Suprapubic skin (tissue), 4 donors: ENCODE measurements at regions not wholly inside any gene's neighbourhood (a gene's known extent, or its start where the extent isn't known, plus 50 kb on each side); places are given as distances from the start of the nearest gene placed in this dataset.

ENCODE experiments used
- DNase-seq, 2 donors: peaks; one replicate each; pipeline ENCODE4 v3.0.0-alpha.2; 2019; ENCODE audit warnings: low spot score in 2 of 2
- H3K27ac ChIP-seq: fragments of 200-600 bp; sonication (generic); one replicate; pipeline ENCODE4 v1.5.1; 2019
- H3K27me3 ChIP-seq: fragments of 200-600 bp; sonication (generic); one replicate; pipeline ENCODE4 v1.5.1; 2019
- H3K36me3 ChIP-seq: fragments of 200-600 bp; sonication (generic); one replicate; pipeline ENCODE4 v1.5.1; 2019
- H3K4me1 ChIP-seq: fragments of 200-600 bp; sonication (generic); one replicate; pipeline ENCODE4 v1.5.1; 2019
- H3K4me3 ChIP-seq: fragments of 200-600 bp; sonication (generic); one replicate; pipeline ENCODE4 v1.5.1; 2019; ENCODE audit warnings: mild to moderate bottlenecking
- H3K9me3 ChIP-seq: fragments of 200-600 bp; sonication (generic); one replicate; pipeline ENCODE4 v1.5.1; 2019
- EP300 ChIP-seq: sonication (generic); formaldehyde crosslinking; IDR thresholded peaks from one replicate; pipeline ENCODE4 v1.6.1; 2017; ENCODE audit warnings: antibody characterized with exemption
- POLR2A ChIP-seq, 2 donors: fragments of 450-650 bp; IDR thresholded peaks; one replicate each; pipeline ENCODE4 v1.6.1; 2017; ENCODE audit warnings: antibody characterized with exemption in 2 of 2, mild to moderate bottlenecking in 2 of 2, moderate library complexity in 2 of 2
- POLR2AphosphoS5 ChIP-seq, 3 donors: sonication (generic); formaldehyde crosslinking; IDR thresholded peaks; one replicate each; pipeline ENCODE4 v1.6.1; 2017; ENCODE audit warnings: antibody characterized with exemption in 3 of 3
- WGBS: methylation state at CpG from one replicate; pipeline ENCODE4 v1.1.5; 2018; 5-methylcytosine and 5-hydroxymethylcytosine counted together
- TF ChIP-seq, protein P1 (sequence below), 2 donors: fragments of 200-600 bp in 1 of 2; fragments of 450-650 bp in 1 of 2; sonication (generic) in 1 of 2; IDR thresholded peaks; one replicate each; pipeline ENCODE4 v1.5.1; 2016 to 2019; ENCODE audit warnings: antibody characterized with exemption in 2 of 2, mild to moderate bottlenecking in 1 of 2, moderate library complexity in 1 of 2

DNA sequence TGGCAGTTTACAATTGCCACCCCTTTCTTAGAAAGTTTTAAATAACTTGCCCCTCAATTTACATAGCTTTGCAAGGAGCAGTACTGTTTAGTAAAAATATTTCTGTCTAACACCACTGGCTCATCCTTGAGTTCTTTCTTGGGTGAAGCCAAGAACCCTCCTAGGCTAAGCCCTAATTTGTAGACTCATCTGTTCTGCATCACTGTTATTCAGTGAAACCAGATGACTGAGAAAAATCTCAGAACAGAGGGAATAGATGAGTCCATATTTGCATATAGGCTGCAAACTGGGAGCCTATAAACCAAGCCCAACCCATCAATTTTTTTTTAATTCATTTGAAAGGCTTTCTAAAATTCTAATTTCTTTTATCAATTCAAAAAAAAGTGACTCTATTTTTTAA is 161.4 kb upstream of the TFPI start:
- H3K36me3 ChIP-seq = no peaks in the 10 kb centered on the region
- TF ChIP-seq, protein P1, sequence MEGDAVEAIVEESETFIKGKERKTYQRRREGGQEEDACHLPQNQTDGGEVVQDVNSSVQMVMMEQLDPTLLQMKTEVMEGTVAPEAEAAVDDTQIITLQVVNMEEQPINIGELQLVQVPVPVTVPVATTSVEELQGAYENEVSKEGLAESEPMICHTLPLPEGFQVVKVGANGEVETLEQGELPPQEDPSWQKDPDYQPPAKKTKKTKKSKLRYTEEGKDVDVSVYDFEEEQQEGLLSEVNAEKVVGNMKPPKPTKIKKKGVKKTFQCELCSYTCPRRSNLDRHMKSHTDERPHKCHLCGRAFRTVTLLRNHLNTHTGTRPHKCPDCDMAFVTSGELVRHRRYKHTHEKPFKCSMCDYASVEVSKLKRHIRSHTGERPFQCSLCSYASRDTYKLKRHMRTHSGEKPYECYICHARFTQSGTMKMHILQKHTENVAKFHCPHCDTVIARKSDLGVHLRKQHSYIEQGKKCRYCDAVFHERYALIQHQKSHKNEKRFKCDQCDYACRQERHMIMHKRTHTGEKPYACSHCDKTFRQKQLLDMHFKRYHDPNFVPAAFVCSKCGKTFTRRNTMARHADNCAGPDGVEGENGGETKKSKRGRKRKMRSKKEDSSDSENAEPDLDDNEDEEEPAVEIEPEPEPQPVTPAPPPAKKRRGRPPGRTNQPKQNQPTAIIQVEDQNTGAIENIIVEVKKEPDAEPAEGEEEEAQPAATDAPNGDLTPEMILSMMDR (IDR thresholded peaks at IDR 0.05) = no peak
- TF ChIP-seq EP300 (no peak), POLR2A (IDR thresholded peaks at IDR 0.05) (no peak), POLR2AphosphoS5 (IDR thresholded peaks at IDR 0.05) (no peak)
- no peaks in the 10 kb centered on the region for H3K4me1 ChIP-seq
- no peaks in the 10 kb centered on the region for H3K27me3 ChIP-seq
- no peaks in the 10 kb centered on the region for H3K9me3 ChIP-seq
- H3K27ac ChIP-seq = no peak overlapping the region
- DNase-seq = no peak
- H3K4me3 ChIP-seq = no peak overlapping the region

DNA sequence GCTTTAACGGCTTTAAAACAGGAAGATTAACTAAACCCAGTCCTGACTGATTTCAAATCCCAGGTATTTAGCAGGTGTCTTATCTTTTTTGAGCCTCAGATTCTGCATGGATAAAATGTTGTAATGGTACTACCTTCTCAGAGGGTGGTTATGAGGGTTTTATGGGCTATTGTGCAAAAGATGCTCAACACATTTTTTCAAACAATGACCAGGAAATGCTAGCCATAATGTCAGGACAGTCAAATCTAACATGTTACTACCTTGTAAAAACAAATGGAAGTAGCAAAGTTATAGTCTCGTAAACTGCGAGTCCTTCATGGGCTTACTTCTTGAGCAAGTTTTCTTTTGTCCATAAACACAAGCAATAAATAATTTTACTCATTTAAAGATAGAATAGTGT is 162.1 kb upstream of the TFPI start:
- Histone ChIP-seq H3K4me1 (no peaks in the 10 kb centered on the region), H3K4me3 (no peak overlapping the region), H3K27ac (no peak overlapping the region), H3K9me3 (no peaks in the 10 kb centered on the region), H3K27me3 (no peaks in the 10 kb centered on the region), H3K36me3 (no peaks in the 10 kb centered on the region)
- whole genome bisulfite sequencing = 90% methylated on average over 3 of the region's 3 CpGs
- TF ChIP-seq POLR2AphosphoS5 (IDR thresholded peaks at IDR 0.05) (no peak), POLR2A (IDR thresholded peaks at IDR 0.05) (no peak), EP300 (no peak)
- TF ChIP-seq, protein P1 (IDR thresholded peaks at IDR 0.05) = no peak
- no peak for DNase-seq

DNA sequence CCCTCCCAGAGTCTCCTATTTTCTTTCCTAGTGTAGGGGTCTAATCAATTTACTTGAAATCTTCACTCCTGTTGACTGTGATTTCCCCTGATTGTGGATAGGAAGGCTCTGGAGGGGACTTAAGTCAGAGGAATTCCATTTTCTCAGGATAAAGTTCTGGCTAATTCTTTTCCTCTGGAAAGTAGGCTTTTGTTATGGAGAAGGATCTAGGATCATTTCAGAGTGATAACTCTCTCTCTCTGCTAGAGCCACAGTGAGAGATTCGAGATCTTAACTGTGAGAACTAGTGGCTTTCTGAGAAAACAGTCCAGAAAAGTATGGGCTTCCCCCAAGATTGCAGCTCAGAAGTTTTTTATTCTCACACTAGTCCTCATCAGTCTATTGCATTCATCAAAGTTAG is 163.9 kb upstream of the TFPI start:
- no peak for TF ChIP-seq POLR2A (IDR thresholded peaks at IDR 0.05)
- TF ChIP-seq, protein P1 (IDR thresholded peaks at IDR 0.05) = no peak
- no peak for TF ChIP-seq POLR2AphosphoS5 (IDR thresholded peaks at IDR 0.05)
- TF ChIP-seq EP300 = no peak
- H3K9me3 ChIP-seq = no peaks in the 10 kb centered on the region
- H3K36me3 ChIP-seq = no peaks in the 10 kb centered on the region
- no peaks in the 10 kb centered on the region for H3K27me3 ChIP-seq
- no peak overlapping the region for H3K4me3 ChIP-seq
- no peak for DNase-seq
- 73% methylated on average over 1 of the region's 1 CpG for WGBS
- H3K27ac ChIP-seq = no peak overlapping the region
- no peaks in the 10 kb centered on the region for H3K4me1 ChIP-seq

DNA sequence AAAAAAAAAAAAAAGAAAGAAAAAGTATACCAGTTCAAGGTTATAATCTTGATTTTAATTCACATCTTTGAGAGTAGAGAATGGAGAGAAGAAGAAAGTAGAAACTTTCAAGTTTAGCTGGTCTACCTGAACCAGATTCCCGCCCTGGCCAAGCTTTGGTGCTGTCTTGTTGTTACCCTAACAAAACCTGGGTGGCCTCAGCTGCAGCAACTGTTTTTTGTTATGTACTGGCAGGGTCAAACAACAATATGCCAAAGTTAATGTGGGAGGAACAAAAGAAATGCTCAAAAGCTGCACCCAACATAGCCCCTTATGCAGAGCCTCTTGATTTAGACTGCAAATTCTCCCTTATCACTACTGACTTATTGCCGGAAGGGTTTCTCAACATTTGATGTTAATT is 165.3 kb upstream of the TFPI start:
- WGBS = 84% methylated on average over 2 of the region's 2 CpGs
- Histone ChIP-seq H3K36me3 (no peaks in the 10 kb centered on the region), H3K27ac (no peak overlapping the region), H3K9me3 (no peaks in the 10 kb centered on the region), H3K27me3 (no peaks in the 10 kb centered on the region), H3K4me3 (no peak overlapping the region), H3K4me1 (no peaks in the 10 kb centered on the region)
- no peak for DNase-seq
- TF ChIP-seq POLR2A (IDR thresholded peaks at IDR 0.05) (no peak), EP300 (no peak), POLR2AphosphoS5 (IDR thresholded peaks at IDR 0.05) (no peak)

DNA sequence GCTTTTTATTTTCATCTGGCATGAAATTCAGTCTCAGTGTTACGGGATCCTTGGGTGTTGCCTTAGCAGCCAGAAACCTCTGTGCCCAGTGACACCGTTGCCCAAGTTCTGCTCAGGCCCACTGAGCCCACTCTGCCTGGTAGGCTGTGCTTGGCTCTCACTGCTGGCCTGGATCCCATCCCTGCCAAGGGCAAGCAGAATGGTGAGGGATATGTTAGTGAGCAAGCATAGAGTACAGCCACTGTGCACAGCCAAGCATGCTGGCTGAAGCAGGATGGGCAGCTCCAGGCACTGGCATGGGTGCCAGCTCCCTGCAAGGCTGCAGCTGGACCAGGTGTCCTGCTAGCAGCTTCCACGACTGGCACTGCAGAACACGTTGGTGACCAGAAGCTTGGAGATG is 194.7 kb upstream of the TFPI start:
- Histone ChIP-seq H3K27ac (no peak overlapping the region), H3K9me3 (no peaks in the 10 kb centered on the region), H3K36me3 (no peaks in the 10 kb centered on the region), H3K4me3 (no peak overlapping the region), H3K4me1 (no peaks in the 10 kb centered on the region), H3K27me3 (no peaks in the 10 kb centered on the region)
- TF ChIP-seq, protein P1 (IDR thresholded peaks at IDR 0.05) = no peak
- TF ChIP-seq POLR2AphosphoS5 (IDR thresholded peaks at IDR 0.05) (no peak), EP300 (no peak), POLR2A (IDR thresholded peaks at IDR 0.05) (no peak)
- 71% methylated on average over 4 of the region's 4 CpGs for WGBS
- no peak for DNase-seq

DNA sequence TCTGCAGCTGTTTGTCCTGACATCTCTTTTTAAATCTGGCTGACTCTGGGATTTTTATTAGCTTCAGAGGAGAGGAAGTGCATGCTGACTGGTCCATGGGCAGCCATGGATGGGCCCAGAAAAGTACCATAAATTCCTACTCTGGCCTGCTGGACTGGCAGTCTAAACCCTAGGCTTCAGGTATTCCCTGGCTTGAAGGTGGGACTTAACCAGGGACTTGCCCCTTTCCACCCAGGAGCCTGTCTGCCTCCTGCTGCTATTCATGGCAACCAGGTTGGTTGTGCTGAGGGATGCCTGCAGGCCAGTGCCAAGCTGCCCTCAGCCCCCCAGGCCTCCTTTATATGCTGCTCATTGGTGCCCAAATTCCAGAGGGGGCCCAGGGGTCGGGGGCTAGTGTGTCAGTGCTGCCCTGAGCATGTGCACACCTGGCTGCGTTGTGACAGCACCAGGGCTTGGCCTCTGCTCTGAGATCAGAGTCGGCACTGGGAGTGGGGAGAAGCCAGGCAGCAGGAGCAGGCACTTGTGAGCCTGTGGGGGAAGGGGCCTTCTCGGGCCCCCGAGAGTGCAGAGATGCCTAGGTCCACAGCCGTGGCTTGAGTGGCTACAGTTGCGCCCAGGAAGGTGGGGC is 195.7 kb upstream of the TFPI start:
- WGBS = no CpG with 5 or more reads among the region's 7 CpGs
- no peaks in the 10 kb centered on the region for H3K36me3 ChIP-seq
- TF ChIP-seq, protein P1 (IDR thresholded peaks at IDR 0.05) = no peak
- TF ChIP-seq EP300 (no peak), POLR2AphosphoS5 (IDR thresholded peaks at IDR 0.05) (no peak), POLR2A (IDR thresholded peaks at IDR 0.05) (no peak)
- DNase-seq = no peak
- no peaks in the 10 kb centered on the region for H3K9me3 ChIP-seq
- no peak overlapping the region for H3K27ac ChIP-seq
- H3K27me3 ChIP-seq = no peaks in the 10 kb centered on the region
- no peak overlapping the region for H3K4me3 ChIP-seq
- H3K4me1 ChIP-seq = no peaks in the 10 kb centered on the region
